Activated CD4-positive, alpha-beta T cell treated with anti-CD3 and anti-CD28 coated beads, Interleukin-2, Interleukin-6, amounts not matched to agents 100 ng/mL and 50 ng/mL, durations not matched to agents 16 hours and 8 hours (primary cell): ENCODE measurements at regions not wholly inside any gene's neighbourhood (a gene's known extent, or its start where the extent isn't known, plus 50 kb on each side); places are given as distances from the start of the nearest gene placed in this dataset.

Experiments used
- DNase-seq: peaks from one replicate; pipeline ENCODE4 v3.0.0-alpha.2; 2020

- no peak for DNase-seq
These were observed 50.3 kb upstream of the BTBD3 start for GRCh38 chr20:11867291-11867919.
